DMS 273 treated with DMSO at 0.1 percent for 48 hours (cell line): ENCODE measurements at regions not wholly inside any gene's neighbourhood (a gene's known extent, or its start where the extent isn't known, plus 50 kb on each side); places are given as distances from the start of the nearest gene placed in this dataset.

Experiments
- DNase-seq: peaks from one replicate; lab custom pipeline; 2025; lab: John Stamatoyannopoulos, UW

DNA sequence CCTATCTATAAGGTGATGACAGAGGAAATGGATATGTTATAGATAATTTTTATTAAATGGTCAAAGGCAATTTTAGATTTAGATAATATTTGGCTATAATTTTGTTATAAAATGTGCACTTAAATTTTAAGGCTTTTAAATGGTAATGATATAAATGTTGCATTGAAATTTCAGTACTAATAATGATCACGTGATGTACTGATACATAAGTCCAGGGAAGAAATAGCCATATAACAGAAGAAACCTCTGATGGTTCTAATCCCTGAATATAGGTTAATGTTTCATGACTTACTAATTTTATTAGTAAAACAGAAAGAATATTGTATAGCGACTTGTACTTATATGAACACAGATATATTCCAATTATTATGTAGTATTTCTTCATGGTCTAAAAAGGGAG is 211.9 kb downstream of the SOCS6 start:
- DNase-seq, result no peak

DNA sequence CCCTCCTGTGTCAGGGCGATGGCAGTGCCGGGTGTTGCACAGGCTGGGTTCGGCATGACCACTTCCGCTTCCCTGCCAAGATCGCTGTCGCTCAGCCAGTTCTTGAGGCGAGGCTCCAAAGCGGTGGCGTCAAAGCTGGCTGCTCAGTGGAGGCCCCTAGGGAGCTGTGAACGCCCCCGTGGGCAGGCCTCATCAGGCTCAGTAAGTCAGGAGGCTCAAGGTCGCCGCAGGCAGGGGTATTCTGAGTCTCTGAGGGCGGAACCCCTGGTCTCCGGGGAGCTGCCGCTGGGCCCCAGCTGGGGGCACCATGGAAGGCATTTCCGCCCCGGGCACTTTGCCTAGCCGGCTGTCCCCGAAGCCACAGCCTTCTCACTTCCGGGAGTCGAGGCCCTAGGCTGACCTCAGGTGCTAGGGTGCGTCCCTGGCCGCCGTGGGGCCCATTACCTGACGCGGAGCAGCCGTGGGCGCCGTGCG is 210.4 kb downstream of the SOCS6 start:
- DNase-seq, result peak; percentile 4

DNA sequence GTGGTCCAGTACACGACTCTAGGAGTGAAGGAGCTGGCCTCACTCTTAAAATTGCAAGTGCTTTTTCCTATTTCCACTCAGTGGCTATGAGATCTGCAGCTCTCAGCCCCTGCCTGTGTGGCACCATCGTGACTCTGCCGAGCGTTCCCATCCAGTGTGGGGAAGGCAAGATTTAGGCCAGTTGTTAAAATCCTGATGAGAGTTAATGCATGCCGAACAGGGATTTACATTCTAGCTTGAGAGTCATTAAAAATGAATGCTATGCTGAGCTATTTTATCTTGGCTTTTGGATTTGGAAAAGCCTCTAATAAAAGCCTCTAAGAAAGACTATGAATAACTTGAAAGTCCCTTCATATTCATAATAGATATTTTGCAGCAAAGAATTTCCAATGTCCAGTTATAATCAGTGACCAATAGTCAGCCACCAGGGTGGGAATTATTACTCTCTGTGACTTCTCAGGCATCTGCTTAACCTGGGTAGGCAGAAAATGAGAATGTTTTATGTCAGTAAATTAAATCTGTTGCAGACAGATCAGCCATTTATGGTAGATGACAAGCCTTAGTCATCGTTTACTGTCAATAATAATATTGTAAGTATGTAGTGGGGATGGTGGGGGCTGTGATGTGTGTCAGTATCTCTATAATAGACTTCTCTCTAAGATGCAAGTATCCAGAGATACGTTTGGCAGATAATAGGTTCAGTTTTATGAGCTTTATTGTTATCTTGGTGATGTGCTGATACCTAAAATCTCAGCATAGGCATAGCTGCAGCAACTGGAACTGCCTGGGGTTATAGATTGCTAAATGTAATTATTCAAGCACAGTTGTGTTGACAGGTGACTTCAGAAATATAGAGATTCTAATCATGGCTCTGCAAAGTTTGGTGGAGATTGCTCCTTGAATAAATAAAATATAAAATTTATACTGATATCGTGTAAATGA is 207.8 kb downstream of the SOCS6 start:
- no peak for DNase-seq

DNA sequence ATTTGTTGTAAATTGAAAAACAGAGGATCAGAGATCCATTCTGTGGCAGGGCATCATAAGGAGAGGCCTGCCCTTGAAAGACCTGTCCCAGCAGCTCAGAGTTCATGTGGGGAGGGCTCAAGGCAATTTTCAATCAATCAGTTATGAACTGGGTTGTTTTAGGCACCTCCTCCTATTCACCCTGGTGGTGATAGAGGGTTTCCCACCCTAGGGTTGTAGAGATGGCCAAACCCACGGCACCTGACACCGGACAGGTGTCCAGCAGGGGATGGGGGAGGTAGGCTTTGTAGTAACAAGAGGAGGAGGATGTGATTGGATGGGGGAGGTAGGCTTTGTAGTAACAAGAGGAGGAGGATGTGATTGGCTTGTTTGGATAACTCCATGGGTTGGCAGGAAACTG is 205.7 kb downstream of the SOCS6 start:
- no peak for DNase-seq

DNA sequence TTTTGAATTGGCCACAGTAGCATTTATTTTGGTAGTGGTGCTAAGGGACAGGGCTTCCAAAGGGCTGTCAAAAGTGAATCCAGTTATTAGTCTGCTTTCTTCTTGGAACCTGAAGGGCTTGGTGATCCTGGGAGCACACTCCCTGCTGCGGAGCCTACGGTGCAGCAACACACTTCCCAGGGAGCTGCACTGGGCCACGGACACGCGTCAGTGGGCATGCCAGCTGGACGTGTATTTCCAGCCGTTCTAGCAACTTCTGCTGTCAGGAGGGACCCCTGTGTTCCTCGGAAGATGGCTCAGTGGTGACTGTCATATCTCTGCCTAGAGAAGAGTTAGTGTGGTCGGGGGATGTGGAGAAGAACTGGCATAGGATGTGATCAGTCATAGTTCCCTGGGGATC is 204.6 kb downstream of the SOCS6 start:
- DNase-seq, result no peak

DNA sequence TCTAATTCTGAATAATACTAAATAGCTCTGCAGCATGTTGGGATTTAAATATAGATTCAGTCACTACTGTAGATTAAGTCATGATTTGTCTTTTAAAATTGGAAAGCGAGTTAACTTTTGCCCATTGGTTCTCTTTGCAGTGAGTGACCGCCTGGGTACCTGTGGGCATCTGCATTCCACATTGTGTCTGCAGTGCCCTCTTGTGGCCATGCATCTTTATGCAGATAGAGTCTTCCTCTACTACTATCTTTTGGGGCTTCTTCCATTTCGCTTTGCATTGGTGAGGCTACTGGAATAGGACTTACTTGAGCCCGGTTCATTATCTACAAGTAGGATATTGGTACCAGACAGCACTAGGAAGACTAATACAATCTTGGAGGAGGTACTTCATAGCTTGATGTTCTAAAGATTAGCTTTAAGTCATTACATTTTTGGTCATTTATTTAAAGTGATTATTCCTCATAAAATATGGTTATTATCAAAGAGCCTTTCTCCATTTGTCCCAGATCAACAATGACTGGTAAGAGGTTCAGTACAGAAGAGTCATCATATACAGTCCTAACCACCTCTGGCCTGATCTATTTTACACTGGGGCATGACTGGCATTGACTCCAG is 203.0 kb downstream of the SOCS6 start:
- peak; percentile 12 for DNase-seq

DNA sequence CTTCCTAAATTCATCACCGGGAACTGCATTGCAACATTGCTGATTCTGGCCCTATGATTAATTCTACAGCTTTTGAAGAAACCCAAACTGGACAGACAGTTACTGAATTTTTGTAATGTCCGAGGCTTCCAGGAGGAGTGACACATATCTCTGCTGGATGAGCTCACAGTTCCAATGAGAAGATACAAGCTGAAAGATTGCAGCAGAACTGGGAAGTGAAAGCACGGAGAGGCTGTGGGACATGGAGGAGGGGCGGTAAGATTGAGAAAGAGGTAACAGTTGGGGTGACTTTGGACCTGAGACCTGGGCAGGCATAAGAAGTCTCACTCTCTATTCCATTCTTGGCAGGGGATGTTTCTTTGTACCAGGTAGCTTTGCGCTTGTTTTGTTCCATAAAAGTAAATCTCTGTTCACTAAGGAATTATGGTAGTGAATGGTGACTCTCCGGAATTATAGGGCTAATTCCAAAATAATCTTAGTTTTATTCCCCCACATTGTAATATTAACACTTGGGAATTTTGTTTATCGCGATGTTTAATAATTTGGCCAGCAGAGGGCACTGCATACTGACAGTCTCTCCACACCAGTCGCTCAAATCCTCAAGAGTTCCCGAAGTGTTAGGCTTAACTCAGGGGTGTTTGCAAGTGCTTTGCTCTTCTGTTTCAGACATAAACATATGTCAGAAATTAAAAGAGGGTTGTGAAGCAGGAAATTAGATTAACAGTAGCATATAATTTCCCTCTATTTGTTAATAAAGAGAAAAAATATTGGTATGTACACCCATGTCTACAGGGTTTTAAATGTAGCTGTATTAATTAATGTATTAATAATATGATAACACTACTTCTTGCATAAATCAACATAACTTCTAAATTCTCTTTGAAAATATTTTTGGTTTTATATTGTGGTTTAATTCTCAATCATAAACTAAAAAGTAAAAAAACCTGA is 201.4 kb downstream of the SOCS6 start:
- DNase-seq, result no peak

DNA sequence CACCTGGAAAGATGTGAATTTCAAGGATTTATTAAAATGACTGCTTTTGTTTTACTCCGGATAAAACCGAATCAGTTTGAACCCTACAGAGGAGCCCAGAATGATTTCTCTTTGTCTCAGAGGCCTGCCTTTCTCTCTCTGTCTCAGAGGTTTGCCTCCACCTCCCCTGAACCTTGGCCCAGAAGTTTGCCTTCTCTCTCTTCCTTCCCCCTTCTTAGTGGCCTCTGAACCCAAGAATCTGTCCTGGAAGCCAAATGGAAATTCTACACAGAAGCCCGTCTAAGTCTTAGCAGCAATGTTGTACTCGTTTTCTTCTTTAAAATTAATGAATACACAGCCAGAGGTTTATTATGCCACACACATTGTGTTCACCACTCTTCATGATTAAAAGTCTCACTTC is 200.7 kb downstream of the SOCS6 start:
- DNase-seq, result no peak

DNA sequence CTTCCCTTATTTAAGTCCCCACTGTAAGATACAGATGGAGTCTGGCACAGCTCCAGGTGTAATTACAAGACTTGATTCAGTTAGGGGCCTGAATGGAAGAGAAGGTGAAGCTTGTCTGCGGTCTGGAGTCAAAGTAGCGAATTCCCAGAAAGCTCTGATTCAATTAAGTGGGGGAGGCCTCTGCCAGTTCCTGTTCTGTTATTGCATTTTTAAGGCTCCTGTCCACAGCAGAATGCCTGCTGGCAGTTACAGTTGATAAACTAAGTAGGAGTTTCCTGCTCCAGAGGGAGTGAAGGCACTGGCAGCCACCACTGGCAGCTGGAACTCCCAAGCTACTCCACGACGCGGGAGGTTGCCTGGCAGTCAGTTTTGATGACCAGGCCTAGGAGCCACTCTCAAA is 181.1 kb downstream of the SOCS6 start:
- DNase-seq, result no peak

DNA sequence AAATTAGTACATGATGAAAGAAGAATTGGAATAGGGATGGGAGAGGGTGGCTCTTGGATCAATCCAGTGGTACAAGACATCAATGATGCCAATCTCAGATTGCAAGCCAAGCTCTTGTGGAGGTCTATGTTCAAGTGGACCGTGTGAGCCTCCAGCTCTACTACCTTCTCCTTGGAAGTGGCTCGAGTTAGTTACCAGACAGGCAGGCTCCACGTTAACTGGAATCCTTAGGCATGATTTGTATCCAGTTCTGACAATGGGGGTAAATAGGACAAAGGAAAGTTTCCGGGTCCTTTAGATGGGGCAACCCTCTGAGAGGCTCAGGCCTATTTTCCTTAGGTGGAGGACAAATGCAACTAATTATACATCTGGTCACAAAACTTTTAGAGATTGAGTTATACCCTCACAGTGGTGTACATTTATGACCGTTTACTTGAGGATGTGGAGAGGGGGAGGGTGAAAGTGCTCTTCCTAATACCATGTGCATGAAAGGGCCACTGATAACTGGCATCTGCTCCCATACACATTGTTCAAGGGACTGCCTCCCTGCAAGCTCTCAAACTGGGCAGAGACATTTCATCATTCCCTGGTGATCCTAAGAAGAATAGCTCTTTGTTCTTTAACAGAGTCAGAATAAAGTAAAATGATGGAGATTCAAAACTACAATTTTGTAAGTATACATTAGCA is 180.2 kb downstream of the SOCS6 start:
- DNase-seq, result no peak

DNA sequence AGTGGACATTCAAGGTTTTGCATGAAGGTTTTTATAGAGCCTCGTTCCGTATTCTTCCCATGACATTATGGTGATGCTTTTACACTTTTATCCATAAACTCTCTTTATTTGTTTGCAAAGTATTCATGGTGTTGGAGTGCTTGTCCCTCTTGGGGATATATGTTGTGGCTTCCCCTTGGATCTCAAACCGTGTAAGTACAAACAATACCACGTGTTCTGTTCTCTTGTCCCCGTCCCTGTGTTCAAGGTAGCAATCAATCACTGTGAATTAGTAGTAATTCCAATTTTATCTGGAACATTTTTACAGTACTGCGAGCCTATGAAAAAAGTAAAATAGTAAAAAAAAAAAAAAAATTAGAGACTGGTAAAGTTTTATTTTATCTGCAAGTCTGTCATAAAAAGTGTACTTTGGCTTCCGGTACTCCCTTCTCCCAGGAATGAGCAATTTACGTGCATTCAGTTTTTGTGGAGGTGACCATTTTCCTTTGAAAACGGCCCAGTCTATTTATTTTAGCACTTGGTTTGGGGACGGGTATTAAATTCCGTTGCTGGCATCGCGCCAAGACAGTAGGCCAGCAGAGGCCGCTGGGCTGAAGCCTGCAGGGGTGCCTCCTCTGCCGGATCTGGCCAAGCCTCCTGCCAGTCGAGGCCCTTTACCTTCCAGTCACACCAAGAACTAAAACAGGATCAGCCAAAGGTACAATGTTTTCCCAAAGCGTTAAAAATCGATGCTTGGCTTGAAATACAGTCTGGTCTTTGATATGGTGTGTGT is 175.7 kb downstream of the SOCS6 start:
- DNase-seq, result peak; percentile 19

DNA sequence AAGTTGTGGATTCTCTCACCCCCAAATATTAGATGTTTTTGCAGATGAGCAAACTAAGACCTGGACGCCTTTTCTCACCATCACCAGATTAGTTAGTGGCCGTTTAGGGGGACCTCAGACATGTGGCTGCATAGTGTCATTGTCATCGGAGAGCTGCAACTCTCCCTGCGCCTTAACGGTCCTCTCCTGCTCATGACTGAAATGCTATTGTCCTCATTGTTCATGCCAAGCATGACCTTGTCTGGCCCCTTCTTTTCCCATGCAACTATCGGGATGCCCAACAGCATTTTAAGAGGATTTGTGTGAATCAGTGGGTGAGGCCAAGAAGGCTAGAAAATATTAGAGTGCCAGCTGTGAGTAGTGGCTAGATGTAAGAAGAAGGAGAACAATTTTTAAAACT is 174.2 kb downstream of the SOCS6 start:
- no peak for DNase-seq

DNA sequence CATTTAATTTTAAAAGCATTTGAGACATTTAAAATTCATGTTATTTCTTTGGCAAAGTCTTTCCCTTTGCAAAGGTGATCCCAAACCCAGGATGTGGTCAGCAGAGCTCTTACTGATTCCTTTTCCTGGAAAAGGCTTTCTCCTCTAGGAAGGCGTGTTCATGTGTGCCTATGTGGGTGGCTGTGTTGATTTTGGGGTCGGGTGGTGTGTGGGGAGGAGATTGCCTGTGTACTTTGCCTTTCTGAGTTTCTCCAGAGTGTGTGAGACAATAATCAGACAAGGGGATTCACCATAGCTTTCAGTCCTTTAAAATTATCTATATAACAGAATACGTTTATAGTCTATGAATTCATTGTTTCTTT is 173.2 kb downstream of the SOCS6 start:
- DNase-seq, result no peak

DNA sequence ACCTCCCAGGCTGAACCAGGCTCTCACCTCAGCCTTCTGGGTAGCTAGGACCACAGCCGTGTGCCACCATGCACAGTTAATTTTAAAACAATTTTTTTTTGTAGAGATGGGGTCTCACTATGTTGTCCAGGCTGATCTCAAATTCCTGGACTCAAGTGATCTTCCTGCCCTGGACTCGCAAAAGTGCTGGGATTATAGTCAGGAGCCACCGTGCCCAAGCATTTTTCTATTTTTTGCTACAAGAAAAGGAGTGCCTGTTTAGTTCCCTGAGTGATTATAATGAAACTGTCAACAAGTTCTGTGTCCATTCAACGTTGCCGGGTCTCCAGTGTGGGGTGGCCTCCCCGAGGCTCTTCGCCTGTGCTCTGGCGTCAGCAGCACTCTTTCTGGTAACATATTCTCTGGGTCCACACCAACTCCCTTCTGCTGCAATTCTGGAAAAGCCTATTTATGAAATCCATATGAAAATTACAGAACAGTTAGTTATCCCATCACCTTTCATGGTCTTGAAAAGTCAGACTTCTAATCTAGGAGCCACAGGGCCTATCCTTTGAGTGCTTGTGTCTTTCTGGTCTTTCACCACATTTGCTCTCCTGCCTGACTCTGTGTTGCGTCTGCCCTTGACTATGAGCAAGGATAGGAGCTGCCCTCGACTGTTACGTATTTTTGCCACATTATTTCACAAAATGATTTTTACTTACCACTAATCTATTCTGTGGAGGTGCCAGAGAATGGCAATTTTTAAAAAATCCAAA is 172.7 kb downstream of the SOCS6 start:
- DNase-seq, result no peak

DNA sequence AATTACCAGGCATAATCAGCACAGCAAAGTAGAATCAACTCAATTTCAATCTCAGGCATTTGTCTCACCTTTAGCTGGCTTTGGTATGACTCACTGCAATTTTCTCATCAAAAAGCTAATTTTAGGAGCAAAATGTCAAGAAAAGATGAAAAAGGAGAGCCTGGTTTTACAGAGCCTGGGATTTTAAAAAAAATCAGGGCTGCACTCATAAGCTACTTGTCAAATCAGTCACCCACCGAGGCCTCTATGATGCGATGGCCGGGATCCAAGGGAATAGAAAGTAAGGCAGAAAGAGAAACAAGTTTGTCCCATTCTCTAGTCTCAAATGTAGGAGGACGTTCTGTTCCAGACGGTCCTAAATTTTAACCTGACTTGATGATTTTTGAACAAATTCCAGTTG is 170.9 kb downstream of the SOCS6 start:
- DNase-seq, result no peak

DNA sequence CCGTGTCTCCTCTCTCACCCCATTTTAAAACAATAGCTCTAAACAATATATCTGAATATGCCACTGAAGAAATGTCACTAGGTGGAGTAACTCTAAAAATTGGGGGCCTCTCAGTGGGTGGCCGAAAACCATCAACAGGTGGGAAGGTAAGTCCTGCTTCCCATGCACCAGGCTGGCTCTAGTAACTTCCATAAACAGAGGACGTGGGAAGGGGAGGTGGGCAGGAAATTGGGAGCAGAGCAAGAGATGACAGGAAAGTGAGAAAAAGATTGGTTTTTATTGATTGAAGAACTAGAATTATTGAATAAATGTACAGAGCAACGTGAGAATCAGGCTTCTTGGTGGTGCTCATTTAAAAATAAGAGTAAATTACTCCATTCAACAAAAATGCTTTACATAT is 170.4 kb downstream of the SOCS6 start:
- DNase-seq, result no peak

DNA sequence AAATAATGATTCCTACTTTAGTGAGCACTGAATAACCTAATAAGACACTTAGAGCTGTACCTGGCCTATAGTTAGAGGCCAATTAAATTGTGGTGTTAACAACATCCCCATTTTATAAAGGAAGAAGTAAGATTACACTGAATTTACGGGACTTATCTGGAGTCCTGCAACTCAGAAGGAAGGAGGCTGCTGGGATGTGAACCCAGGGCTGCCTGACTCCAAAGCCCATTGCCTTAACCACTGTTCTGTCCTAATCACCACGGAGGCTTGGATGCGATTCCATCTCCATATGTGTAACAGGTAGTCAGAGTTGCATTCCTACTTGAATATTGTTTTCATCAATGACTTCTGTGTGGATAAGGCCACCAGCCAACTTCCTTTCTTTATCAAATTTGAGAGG is 168.9 kb downstream of the SOCS6 start:
- no peak for DNase-seq

DNA sequence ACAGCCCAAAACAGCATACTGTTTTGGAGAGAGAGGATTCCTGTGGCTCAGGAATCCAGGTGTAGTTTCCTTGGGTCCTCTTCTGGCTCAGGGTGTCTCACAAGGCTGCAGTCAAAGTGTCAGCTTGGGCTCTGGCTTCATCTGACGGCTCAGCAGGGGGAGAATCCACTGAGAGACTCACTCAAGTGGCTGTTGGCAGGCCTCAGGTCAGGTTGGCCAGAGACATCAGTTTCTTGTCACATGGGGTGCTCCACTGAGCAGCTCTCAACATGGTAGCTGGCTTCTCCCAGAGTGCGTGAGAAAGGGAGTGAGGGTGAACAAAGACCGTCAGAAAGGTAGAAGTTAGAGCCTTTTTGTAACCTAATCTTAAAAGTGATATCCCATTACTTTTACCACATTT is 168.4 kb downstream of the SOCS6 start:
- DNase-seq, result no peak

DNA sequence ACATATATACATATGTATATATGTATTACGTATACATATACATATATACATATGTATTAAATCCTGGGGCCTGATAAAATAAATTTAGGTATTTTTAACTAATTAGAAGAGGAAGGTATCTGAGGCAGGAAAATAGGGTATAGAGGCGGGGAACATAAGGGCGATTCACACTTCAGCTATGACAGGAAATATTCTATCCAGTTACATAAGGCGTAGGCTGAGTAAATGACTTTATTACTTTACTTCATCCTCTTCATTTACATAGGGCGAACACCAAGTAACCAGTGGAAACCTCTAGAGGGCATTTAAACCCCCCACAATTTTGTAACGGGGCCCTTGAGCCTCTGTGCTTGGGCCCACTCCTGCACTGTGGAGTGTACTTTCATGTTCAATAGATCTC is 167.5 kb downstream of the SOCS6 start:
- no peak for DNase-seq

DNA sequence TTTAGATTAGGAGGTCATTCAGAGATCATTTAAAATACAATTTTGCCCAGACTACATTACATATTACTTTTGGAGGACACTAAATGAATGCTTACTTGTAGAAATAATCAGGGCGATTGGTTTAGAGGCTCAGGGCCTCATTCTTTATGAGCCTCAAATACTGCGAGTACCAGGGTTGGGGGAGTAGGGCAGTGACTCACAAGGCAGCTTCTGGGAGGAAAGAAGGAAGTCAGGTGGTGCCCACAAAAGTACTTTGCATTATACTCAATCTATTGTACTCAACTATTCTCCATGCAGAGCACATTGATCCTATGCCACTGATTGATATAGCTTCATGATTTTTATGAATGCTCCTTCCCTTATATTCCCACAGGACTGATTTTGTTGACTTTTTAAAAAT is 166.9 kb downstream of the SOCS6 start:
- no peak for DNase-seq
